ENCODE measurements at regions not wholly inside any gene's neighbourhood (a gene's known extent, or its start where the extent isn't known, plus 50 kb on each side); places are given as distances from the start of the nearest gene placed in this dataset.

DNA sequence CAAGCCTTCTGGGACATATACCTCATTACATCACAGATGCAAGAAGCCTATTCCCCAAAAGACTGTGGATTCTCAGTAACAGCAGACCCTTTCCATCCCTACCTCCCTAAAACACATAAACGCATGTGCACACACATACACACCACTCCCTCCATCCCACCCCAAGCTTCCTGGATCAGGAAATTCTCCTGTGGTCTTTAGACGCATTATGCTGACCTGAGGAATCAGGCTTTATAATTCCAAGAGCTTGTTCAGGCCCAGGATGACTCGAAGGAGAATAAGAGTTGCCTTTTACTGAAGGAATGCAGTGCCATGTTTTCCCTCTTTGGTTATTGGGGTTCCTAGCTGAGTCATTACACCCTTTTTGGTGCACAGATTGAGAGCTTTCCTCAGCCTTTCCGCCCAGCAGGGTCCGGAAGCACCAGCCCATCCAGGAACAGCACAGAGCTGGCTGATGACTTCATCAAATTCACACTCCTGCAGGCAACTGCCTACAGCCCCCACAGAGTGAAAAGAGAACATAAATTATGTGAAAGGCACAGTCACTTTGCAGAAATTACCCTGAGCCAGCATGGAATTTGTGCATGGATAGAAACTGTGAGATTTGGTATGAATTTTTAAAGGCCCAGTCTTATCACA, 385.0 kb upstream of the TRPC7 start:
- no peaks in the 10 kb centered on the region for H3K79me2 ChIP-seq (ENCODE audit: control insufficient read depth in 1 of 2, insufficient read depth in 2 of 2, low read length in 2 of 2)
- H3K56ac ChIP-seq (replicated peaks; ENCODE audit: insufficient read length, low read depth, low read length), result no peak overlapping the region
- H2BK12ac ChIP-seq (ENCODE audit: low read depth, low read length), result no peak overlapping the region
- TF ChIP-seq, protein P1, sequence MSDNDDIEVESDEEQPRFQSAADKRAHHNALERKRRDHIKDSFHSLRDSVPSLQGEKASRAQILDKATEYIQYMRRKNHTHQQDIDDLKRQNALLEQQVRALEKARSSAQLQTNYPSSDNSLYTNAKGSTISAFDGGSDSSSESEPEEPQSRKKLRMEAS (IDR thresholded peaks at IDR 0.05), result no peak
- TF ChIP-seq TCF12 (IDR thresholded peaks at IDR 0.05; ENCODE audit: low read depth, low read length) (no peak), SUZ12 (IDR thresholded peaks at IDR 0.05; ENCODE audit: low read length) (no peak), ASH2L (IDR thresholded peaks at IDR 0.05; ENCODE audit: low read length) (no peak), TEAD4 (IDR thresholded peaks at IDR 0.05; ENCODE audit: low read depth, low read length) (no peak), NRF1 (IDR thresholded peaks at IDR 0.05; ENCODE audit: low read depth, low read length) (no peak), HDAC2 (IDR thresholded peaks at IDR 0.05; ENCODE audit: borderline replicate concordance in 1 of 2, low read depth in 2 of 2, low read length in 2 of 2) (no peak), EP300 (IDR thresholded peaks at IDR 0.05; ENCODE audit: borderline replicate concordance in 1 of 2, low read depth in 2 of 2, low read length in 2 of 2) (no peak), SP4 (IDR thresholded peaks at IDR 0.05; ENCODE audit: low read length) (no peak), TBP (IDR thresholded peaks at IDR 0.05; ENCODE audit: low read depth, low read length) (no peak), POLR2AphosphoS5 (IDR thresholded peaks at IDR 0.05; ENCODE audit: low read depth, low read length) (no peak), CREB1 (IDR thresholded peaks at IDR 0.05) (no peak)
- no peak overlapping the region for H2BK20ac ChIP-seq (ENCODE audit: low read length)
- WGBS, 2 experiments (ENCODE audit: extremely low coverage in 1 of 2, insufficient coverage in 1 of 2, insufficient read length in 1 of 2, insufficient replicate concordance in 2 of 2, low coverage in 1 of 2, low lambda C conversion rate in 2 of 2, missing lambda C conversion rate in 1 of 2), result 83% methylated on average over 5 of the region's 5 CpGs; no CpG with 5 or more reads in 1 of the 2 experiments
- no peak overlapping the region for H3K9ac ChIP-seq (replicated peaks in 1 of 4; ENCODE audit: extremely low read depth in 1 of 4, low read depth in 3 of 4, low read length in 3 of 4)
- no peaks in the 10 kb centered on the region for H3K36me3 ChIP-seq (ENCODE audit: control insufficient read depth in 2 of 4, insufficient read depth in 4 of 4, low read length in 3 of 4)
- ChIA-PET CTCF (ENCODE audit: partially characterized antibody) (interaction anchor here (0.6 to 0.9 kb wide), 2 partner anchors 9 to 722 kb away, joined by 3 read pairs; no protein-coding TSS in a partner anchor), POLR2A (ENCODE audit: partially characterized antibody) (no interaction called here)
- H3K27me3 ChIP-seq (replicated peaks in 1 of 4; ENCODE audit: control insufficient read depth in 3 of 4, extremely low read depth in 1 of 4, insufficient read depth in 3 of 4, low read length in 3 of 4), result no peaks in the 10 kb centered on the region
- H2AFZ ChIP-seq (ENCODE audit: low read length), result no peak overlapping the region
- no peaks in the 10 kb centered on the region for H3K4me1 ChIP-seq (replicated peaks in 1 of 4; ENCODE audit: control insufficient read depth in 3 of 4, insufficient read depth in 4 of 4, low read length in 3 of 4)
- no peak overlapping the region for H4K5ac ChIP-seq (ENCODE audit: insufficient read length, low read depth, low read length)
- H3K14ac ChIP-seq (ENCODE audit: insufficient read length), result no peak overlapping the region
- DNase-seq (ENCODE audit: low read depth in 1 of 2, low spot score in 2 of 2) (no peak), FAIRE-seq (no peak)
- no peak overlapping the region for H2AK5ac ChIP-seq (ENCODE audit: low read depth, low read length)
- H3K4me2 ChIP-seq (ENCODE audit: insufficient read depth in 1 of 2, low read depth in 2 of 2, low read length in 2 of 2), result no peak overlapping the region
- H3K9me3 ChIP-seq (ENCODE audit: insufficient read depth in 2 of 2, low read depth in 1 of 2, low read length in 1 of 2), result no peaks in the 10 kb centered on the region
- no peak overlapping the region for H2BK120ac ChIP-seq (replicated peaks; ENCODE audit: low read depth, low read length)
- H2BK15ac ChIP-seq (ENCODE audit: low read length), result no peak overlapping the region
- H3K23ac ChIP-seq (ENCODE audit: insufficient read length), result no peak overlapping the region
- no peak overlapping the region for H2BK5ac ChIP-seq (ENCODE audit: low read depth, low read length)
- no peak overlapping the region for H4K91ac ChIP-seq (replicated peaks; ENCODE audit: insufficient read length, low read length)
- H3K4me3 ChIP-seq (ENCODE audit: extremely low read depth in 1 of 4, insufficient read depth in 2 of 4, low read depth in 3 of 4, low read length in 4 of 4), result no peak overlapping the region
- no peaks in the 10 kb centered on the region for H4K20me1 ChIP-seq (replicated peaks in 1 of 2; ENCODE audit: control insufficient read depth in 1 of 2, insufficient read depth in 2 of 2, low read length in 2 of 2)
- no peak overlapping the region for H3K27ac ChIP-seq (ENCODE audit: low read depth, low read length)
- no peaks in the 10 kb centered on the region for H3K23me2 ChIP-seq (ENCODE audit: low read depth, low read length)
- H3K18ac ChIP-seq (ENCODE audit: extremely low read depth, low read length), result no peak overlapping the region
- H3K79me1 ChIP-seq (ENCODE audit: low read depth, low read length), result no peaks in the 10 kb centered on the region
- no peak overlapping the region for H3K4ac ChIP-seq (replicated peaks; ENCODE audit: insufficient read length, low read depth, low read length)
- H4K8ac ChIP-seq (ENCODE audit: extremely low read depth, insufficient read depth, low read length), result no peak overlapping the region

Measured in H1 (cell line).